BLaER1 treated with 17β-estradiol and CSF1 and Interleukin-3, amounts not matched to agents 10 nM and 100 nM (cell line): ENCODE measurements at regions not wholly inside any gene's neighbourhood (a gene's known extent, or its start where the extent isn't known, plus 50 kb on each side); places are given as distances from the start of the nearest gene placed in this dataset.
"Not testable (repeated sequence)": the region's sequence is repeated elsewhere in the genome, so short reads cannot be mapped to it uniquely, and the experiment has no call there.

ENCODE experiments used
- H3K27ac ChIP-seq, 11 experiments: shearing (Covaris generic); formaldehyde crosslinking; 2 replicates each; pipeline ENCODE4 v1.8.1; 2022
- H3K27me3 ChIP-seq, 11 experiments: shearing (Covaris generic); formaldehyde crosslinking; 2 replicates each; pipeline ENCODE4 v1.8.1; 2022
- H3K36me3 ChIP-seq, 11 experiments: shearing (Covaris generic); formaldehyde crosslinking; 2 replicates each; pipeline ENCODE4 v1.8.1; 2022
- H3K4me1 ChIP-seq, 10 experiments: shearing (Covaris generic); formaldehyde crosslinking; 2 replicates each; pipeline ENCODE4 v1.8.1; 2022
- H3K4me2 ChIP-seq, 11 experiments: shearing (Covaris generic); formaldehyde crosslinking; 2 replicates each; pipeline ENCODE4 v1.8.1; 2022
- H3K4me3 ChIP-seq, 10 experiments: shearing (Covaris generic); formaldehyde crosslinking; 2 replicates each; pipeline ENCODE4 v1.8.1; 2022
- H3K9ac ChIP-seq, 11 experiments: shearing (Covaris generic); formaldehyde crosslinking; 2 replicates each; pipeline ENCODE4 v1.8.1; 2022
- H3K9me3 ChIP-seq, 11 experiments: shearing (Covaris generic); formaldehyde crosslinking; replicated peaks in 1 of 11; 2 replicates each; pipeline ENCODE4 v1.8.1; 2022
- H4K20me1 ChIP-seq, 11 experiments: shearing (Covaris generic); formaldehyde crosslinking; 2 replicates each; pipeline ENCODE4 v1.8.1; 2022
- Cebpa-rat ChIP-seq, 11 experiments: shearing (Covaris generic); IDR thresholded peaks; 2 replicates each; pipeline ENCODE4 v1.8.1; 2022

GRCh38 chr17:12195418-12195817, 174.7 kb downstream of the MAP2K4 start:
- Histone ChIP-seq H3K4me3 (no peak overlapping the region), H3K27me3 (no peaks in the 10 kb centered on the region), H3K9ac (no peak overlapping the region), H3K4me2 (no peak overlapping the region), H4K20me1 (no peaks in the 10 kb centered on the region), H3K27ac (no peak overlapping the region), H3K9me3 (peaks cover 0 to under 1% (median 0%) of the 10 kb centered on the region in 11 experiments; a peak in 1 of 22 replicates), H3K4me1 (no peaks in the 10 kb centered on the region), H3K36me3 (no peaks in the 10 kb centered on the region)
- no peak for TF ChIP-seq Cebpa-rat (IDR thresholded peaks at IDR 0.05)

GRCh38 chr17:12201294-12201880, 180.7 kb downstream of the MAP2K4 start:
- H3K27me3 ChIP-seq: no peaks in the 10 kb centered on the region
- no peaks in the 10 kb centered on the region for H3K4me1 ChIP-seq
- no peaks in the 10 kb centered on the region for H4K20me1 ChIP-seq
- no peak overlapping the region for H3K27ac ChIP-seq
- no peaks in the 10 kb centered on the region for H3K9me3 ChIP-seq
- no peak overlapping the region for H3K9ac ChIP-seq
- no peaks in the 10 kb centered on the region for H3K36me3 ChIP-seq
- no peak overlapping the region for H3K4me3 ChIP-seq
- TF ChIP-seq Cebpa-rat (IDR thresholded peaks at IDR 0.05): no peak
- H3K4me2 ChIP-seq: no peak overlapping the region

- Histone ChIP-seq H3K4me3 (no peak overlapping the region), H3K4me2 (no peak overlapping the region), H3K9ac (no peak overlapping the region), H4K20me1 (no peaks in the 10 kb centered on the region), H3K9me3 (no peaks in the 10 kb centered on the region), H3K27me3 (no peaks in the 10 kb centered on the region), H3K27ac (no peak overlapping the region), H3K36me3 (no peaks in the 10 kb centered on the region), H3K4me1 (no peaks in the 10 kb centered on the region)
- no peak for TF ChIP-seq Cebpa-rat (IDR thresholded peaks at IDR 0.05)
These were observed 189.0 kb downstream of the MAP2K4 start for GRCh38 chr17:12209632-12210191.

- H3K4me1 ChIP-seq, H3K4me3 ChIP-seq, H3K4me2 ChIP-seq, H3K9ac ChIP-seq, H3K27ac ChIP-seq, H3K27me3 ChIP-seq, H3K36me3 ChIP-seq, H4K20me1 ChIP-seq: not testable (repeated sequence)
- peaks cover 7 to 25% (median 21%) of the 10 kb centered on the region in 11 experiments for H3K9me3 ChIP-seq
These were observed 200.2 kb downstream of the MAP2K4 start for GRCh38 chr17:12220714-12221439.

GRCh38 chr17:12222392-12222791, 201.7 kb downstream of the MAP2K4 start:
- no peaks in the 10 kb centered on the region for H3K27me3 ChIP-seq
- peaks cover 7 to 25% (median 21%) of the 10 kb centered on the region in 11 experiments for H3K9me3 ChIP-seq
- TF ChIP-seq Cebpa-rat (IDR thresholded peaks at IDR 0.05): no peak
- peaks cover 0 to 6% (median 0%) of the 10 kb centered on the region in 10 experiments; a peak in 4 of 20 replicates for H3K4me1 ChIP-seq
- no peak overlapping the region for H3K4me3 ChIP-seq
- no peaks in the 10 kb centered on the region for H3K36me3 ChIP-seq
- H3K27ac ChIP-seq: no peak overlapping the region
- H4K20me1 ChIP-seq: no peaks in the 10 kb centered on the region
- peak overlapping the region in 6 of 11 experiments; percentile 17 to 48 (median 30); a peak in 9 of 22 replicates for H3K4me2 ChIP-seq
- no peak overlapping the region for H3K9ac ChIP-seq

- Histone ChIP-seq H3K4me1 (no peaks in the 10 kb centered on the region), H3K4me3 (no peak overlapping the region), H3K9me3 (no peaks in the 10 kb centered on the region), H3K4me2 (no peak overlapping the region), H3K36me3 (no peaks in the 10 kb centered on the region), H3K27ac (no peak overlapping the region), H4K20me1 (no peaks in the 10 kb centered on the region), H3K27me3 (no peaks in the 10 kb centered on the region), H3K9ac (no peak overlapping the region)
- TF ChIP-seq Cebpa-rat (IDR thresholded peaks at IDR 0.05): no peak
These were observed 206.9 kb downstream of the MAP2K4 start for GRCh38 chr17:12227547-12227946.

GRCh38 chr17:12229335-12229734, 208.7 kb downstream of the MAP2K4 start:
- Histone ChIP-seq H3K4me2 (no peak overlapping the region), H3K27ac (no peak overlapping the region), H3K36me3 (no peaks in the 10 kb centered on the region), H3K27me3 (no peaks in the 10 kb centered on the region), H3K9me3 (no peaks in the 10 kb centered on the region), H4K20me1 (no peaks in the 10 kb centered on the region), H3K4me3 (no peak overlapping the region), H3K4me1 (no peaks in the 10 kb centered on the region), H3K9ac (no peak overlapping the region)
- TF ChIP-seq Cebpa-rat (IDR thresholded peaks at IDR 0.05): no peak

- Histone ChIP-seq H3K27me3 (no peaks in the 10 kb centered on the region), H3K27ac (no peak overlapping the region), H3K4me2 (no peak overlapping the region), H3K36me3 (no peaks in the 10 kb centered on the region), H3K9me3 (no peaks in the 10 kb centered on the region), H3K4me1 (no peaks in the 10 kb centered on the region), H3K9ac (no peak overlapping the region), H4K20me1 (no peaks in the 10 kb centered on the region), H3K4me3 (no peak overlapping the region)
- TF ChIP-seq Cebpa-rat (IDR thresholded peaks at IDR 0.05): no peak
These were observed 210.0 kb downstream of the MAP2K4 start for GRCh38 chr17:12230481-12231354.

- Histone ChIP-seq H3K36me3 (no peaks in the 10 kb centered on the region), H3K4me2 (no peak overlapping the region), H3K27me3 (no peaks in the 10 kb centered on the region), H3K9ac (no peak overlapping the region), H3K4me1 (no peaks in the 10 kb centered on the region), H4K20me1 (no peaks in the 10 kb centered on the region), H3K9me3 (no peaks in the 10 kb centered on the region), H3K27ac (no peak overlapping the region), H3K4me3 (no peak overlapping the region)
- no peak for TF ChIP-seq Cebpa-rat (IDR thresholded peaks at IDR 0.05)
These were observed 210.6 kb downstream of the MAP2K4 start for GRCh38 chr17:12231355-12231682.

- H3K27me3 ChIP-seq, H4K20me1 ChIP-seq, H3K4me2 ChIP-seq, H3K9me3 ChIP-seq, H3K9ac ChIP-seq, H3K4me1 ChIP-seq, H3K36me3 ChIP-seq, H3K27ac ChIP-seq, H3K4me3 ChIP-seq: not testable (repeated sequence)
These were observed 218.3 kb downstream of the MAP2K4 start for GRCh38 chr17:12239021-12239420.
